ENCODE measurements at regions not wholly inside any gene's neighbourhood (a gene's known extent, or its start where the extent isn't known, plus 50 kb on each side); places are given as distances from the start of the nearest gene placed in this dataset.
"Not testable (repeated sequence)": the region's sequence is repeated elsewhere in the genome, so short reads cannot be mapped to it uniquely, and the experiment has no call there.

DNA sequence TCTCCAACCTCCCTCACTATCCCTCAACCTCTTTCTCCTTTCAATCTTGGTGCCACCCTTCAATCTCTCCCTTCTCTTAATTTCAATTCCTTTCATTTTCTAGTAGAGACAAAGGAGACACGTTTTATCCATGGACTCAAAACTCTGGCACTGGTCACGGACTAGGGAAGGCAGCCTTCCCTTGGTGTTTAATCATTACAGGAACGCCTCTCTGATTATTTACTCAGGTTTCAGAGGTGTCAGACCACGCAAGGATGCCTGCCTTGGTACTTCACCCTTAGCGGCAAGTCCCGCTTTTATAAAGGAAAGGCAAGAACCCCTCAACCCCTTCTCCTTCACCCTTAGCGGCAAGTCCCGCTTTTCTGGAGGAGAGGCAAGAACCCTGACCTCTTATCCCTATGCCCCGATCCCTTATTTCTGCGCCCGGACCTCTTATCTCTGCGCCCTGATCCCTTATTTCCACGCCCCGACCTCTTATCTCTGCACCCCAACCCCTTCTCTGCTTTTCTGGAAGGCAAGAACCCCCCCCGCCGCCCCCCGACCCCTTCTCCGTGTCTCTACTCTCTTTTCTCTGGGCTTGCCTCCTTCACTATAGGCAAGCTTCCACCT lies 543.1 kb upstream of the HTR2C start:
- TF ChIP-seq, protein P1, sequence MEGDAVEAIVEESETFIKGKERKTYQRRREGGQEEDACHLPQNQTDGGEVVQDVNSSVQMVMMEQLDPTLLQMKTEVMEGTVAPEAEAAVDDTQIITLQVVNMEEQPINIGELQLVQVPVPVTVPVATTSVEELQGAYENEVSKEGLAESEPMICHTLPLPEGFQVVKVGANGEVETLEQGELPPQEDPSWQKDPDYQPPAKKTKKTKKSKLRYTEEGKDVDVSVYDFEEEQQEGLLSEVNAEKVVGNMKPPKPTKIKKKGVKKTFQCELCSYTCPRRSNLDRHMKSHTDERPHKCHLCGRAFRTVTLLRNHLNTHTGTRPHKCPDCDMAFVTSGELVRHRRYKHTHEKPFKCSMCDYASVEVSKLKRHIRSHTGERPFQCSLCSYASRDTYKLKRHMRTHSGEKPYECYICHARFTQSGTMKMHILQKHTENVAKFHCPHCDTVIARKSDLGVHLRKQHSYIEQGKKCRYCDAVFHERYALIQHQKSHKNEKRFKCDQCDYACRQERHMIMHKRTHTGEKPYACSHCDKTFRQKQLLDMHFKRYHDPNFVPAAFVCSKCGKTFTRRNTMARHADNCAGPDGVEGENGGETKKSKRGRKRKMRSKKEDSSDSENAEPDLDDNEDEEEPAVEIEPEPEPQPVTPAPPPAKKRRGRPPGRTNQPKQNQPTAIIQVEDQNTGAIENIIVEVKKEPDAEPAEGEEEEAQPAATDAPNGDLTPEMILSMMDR (IDR thresholded peaks at IDR 0.05), result not testable (repeated sequence)
- TF ChIP-seq POLR2A (IDR thresholded peaks at IDR 0.05), result not testable (repeated sequence)

All from right lobe of liver (tissue), 4 donors.